ENCODE measurements at regions not wholly inside any gene's neighbourhood (a gene's known extent, or its start where the extent isn't known, plus 50 kb on each side); places are given as distances from the start of the nearest gene placed in this dataset.

- H3K4me3 ChIP-seq (ENCODE audit: low read depth in 1 of 3, low read length in 3 of 3) = no peak overlapping the region
- TF ChIP-seq ZBTB33 (IDR thresholded peaks at IDR 0.05) (no peak), RXRA (IDR thresholded peaks at IDR 0.05) (no peak), TAF1 (conservative IDR thresholded peaks at IDR 0.05) (no peak), ATF3 (IDR thresholded peaks at IDR 0.05) (no peak), SP1 (IDR thresholded peaks at IDR 0.05) (no peak), FOXA1 (IDR thresholded peaks at IDR 0.05) (no peak), NR2F2 (IDR thresholded peaks at IDR 0.05) (no peak), MAX (IDR thresholded peaks at IDR 0.05) (no peak), YY1 (IDR thresholded peaks at IDR 0.05) (no peak), CTCF (IDR thresholded peaks at IDR 0.05; ENCODE audit: low read depth, low read length, missing input control) (no peak), GABPA (IDR thresholded peaks at IDR 0.05 in 1 of 2, conservative IDR thresholded peaks at IDR 0.05 in 1 of 2) (no peak), HNF4A (conservative IDR thresholded peaks at IDR 0.05) (no peak), EGR1 (IDR thresholded peaks at IDR 0.05; ENCODE audit: low read depth in 2 of 2) (no peak), JUND (IDR thresholded peaks at IDR 0.05) (no peak), RAD21 (IDR thresholded peaks at IDR 0.05) (no peak), HNF4G (IDR thresholded peaks at IDR 0.05) (no peak), FOXA2 (IDR thresholded peaks at IDR 0.05) (no peak), REST (IDR thresholded peaks at IDR 0.05) (no peak)
- 82% methylated on average over 4 of the region's 4 CpGs for WGBS
- no peaks in the 10 kb centered on the region for H3K4me1 ChIP-seq (ENCODE audit: control insufficient read depth in 4 of 4, insufficient read depth in 4 of 4, low read length in 3 of 4)
- H3K9ac ChIP-seq (ENCODE audit: low read depth in 1 of 2, low read length in 2 of 2) = no peak overlapping the region
- no peaks in the 10 kb centered on the region for H3K36me3 ChIP-seq (ENCODE audit: control insufficient read depth in 4 of 4, insufficient read depth in 3 of 4, low read depth in 1 of 4, low read length in 3 of 4)
- H3K27ac ChIP-seq (ENCODE audit: low read depth in 1 of 2, low read length in 2 of 2) = no peak overlapping the region
- H3K27me3 ChIP-seq (ENCODE audit: control insufficient read depth in 4 of 4, insufficient read depth in 4 of 4, low read length in 3 of 4) = peaks cover 0 to 2% (median 0%) of the 10 kb centered on the region in 4 donors
- no peak for DNase-seq (ENCODE audit: low spot score)
- no peaks in the 10 kb centered on the region for H3K9me3 ChIP-seq (ENCODE audit: control insufficient read depth in 4 of 4, low read length in 3 of 4)
These were observed 174.0 kb downstream of the DAD1 start for GRCh38 chr14:22414876-22415604.

Data from liver (tissue), 8 donors.